IMR-90 (cell line): ENCODE measurements at regions not wholly inside any gene's neighbourhood (a gene's known extent, or its start where the extent isn't known, plus 50 kb on each side); places are given as distances from the start of the nearest gene placed in this dataset.
"Not testable (repeated sequence)": the region's sequence is repeated elsewhere in the genome, so short reads cannot be mapped to it uniquely, and the experiment has no call there.

Experiments used
- BHLHE40 ChIP-seq: fragments of 150-350 bp; IDR thresholded peaks from 2 replicates; pipeline ENCODE4 v1.6.1; 2016; ENCODE audit warnings: mild to moderate bottlenecking, low read depth, low read length
- CTCF ChIP-seq: conservative IDR thresholded peaks from 2 replicates; pipeline ENCODE4 v1.5.1; 2012; ENCODE audit warnings: mild to moderate bottlenecking, low read depth, low read length, improper control_type of control experiment
- FOS ChIP-seq: fragments of 150-350 bp; IDR thresholded peaks from 2 replicates; pipeline ENCODE4 v1.6.1; 2016; ENCODE audit warnings: low read depth, low read length
- POLR2A ChIP-seq: IDR thresholded peaks from 2 replicates; pipeline ENCODE4 v1.6.1; 2012; ENCODE audit warnings: mild to moderate bottlenecking, low read depth, low read length
- RAD21 ChIP-seq: IDR thresholded peaks from 2 replicates; pipeline ENCODE4 v1.6.1; 2012; ENCODE audit warnings: low read length, improper control_type of control experiment
- RFX5 ChIP-seq: IDR thresholded peaks from 2 replicates; pipeline ENCODE4 v1.8.0; 2012; ENCODE audit warnings: low read depth, mild to moderate bottlenecking, low read length, moderate library complexity
- SMC3 ChIP-seq: fragments of 150-350 bp; IDR thresholded peaks from 2 replicates; pipeline ENCODE4 v1.6.1; 2016; ENCODE audit warnings: low read depth, mild to moderate bottlenecking, antibody characterized with exemption, low read length, moderate library complexity

DNA sequence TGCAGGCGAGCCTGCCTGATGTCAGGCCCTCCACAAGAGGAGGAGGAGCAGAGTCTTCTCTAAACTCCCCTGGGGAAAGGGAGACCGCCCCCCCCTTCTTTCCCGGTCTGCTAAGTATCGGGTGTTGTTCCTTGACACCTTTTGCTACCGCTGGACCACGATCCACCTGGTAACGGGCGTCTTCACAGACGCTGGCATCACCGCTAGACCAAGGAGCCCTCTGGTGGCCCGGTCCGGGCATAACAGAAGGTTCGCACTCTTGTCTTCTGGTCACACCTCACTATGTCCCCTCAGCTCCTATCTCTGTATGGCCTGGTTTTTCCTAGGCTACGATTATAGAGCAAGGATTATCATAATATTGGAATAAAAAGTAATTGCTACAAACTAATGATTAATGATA, 86.0 kb upstream of the TNK2 start:
- TF ChIP-seq BHLHE40, POLR2A, FOS: not testable (repeated sequence)
- TF ChIP-seq CTCF = peak; percentile 23
- 0 out of 2 replicates have a peak, but pooled peaks have one; percentile 52 for TF ChIP-seq RFX5
- peak; percentile 21; the same call in 1 of the 2 replicates for TF ChIP-seq SMC3
- TF ChIP-seq RAD21 = peak; percentile 29; the same call in 1 of the 2 replicates
